Glutamatergic neuron (in vitro differentiated cells): ENCODE measurements at regions not wholly inside any gene's neighbourhood (a gene's known extent, or its start where the extent isn't known, plus 50 kb on each side); places are given as distances from the start of the nearest gene placed in this dataset.

ENCODE experiments used
- DNase-seq: peaks from one replicate; pipeline ENCODE4 v3.0.0; 2022
- H3K27ac Mint-ChIP-seq: one replicate; pipeline ENCODE4 v1.8.0; 2020; ENCODE audit warnings: mild to moderate bottlenecking, mixed read lengths, inconsistent platforms; ENCODE audit not compliant: unreplicated experiment
- H3K27me3 Mint-ChIP-seq: one replicate; pipeline ENCODE4 v1.8.0; 2020; ENCODE audit warnings: mild to moderate bottlenecking, moderate library complexity, mixed read lengths, inconsistent platforms; ENCODE audit not compliant: unreplicated experiment
- H3K36me3 Mint-ChIP-seq: one replicate; pipeline ENCODE4 v1.8.0; 2020; ENCODE audit warnings: mild to moderate bottlenecking, mixed read lengths, inconsistent platforms; ENCODE audit not compliant: unreplicated experiment
- H3K4me1 Mint-ChIP-seq: one replicate; pipeline ENCODE4 v1.8.0; 2020; ENCODE audit warnings: mild to moderate bottlenecking, low read depth, mixed read lengths, inconsistent platforms; ENCODE audit not compliant: unreplicated experiment
- H3K4me3 Mint-ChIP-seq: one replicate; pipeline ENCODE4 v1.8.0; 2020; ENCODE audit warnings: mild to moderate bottlenecking, mixed read lengths, inconsistent platforms; ENCODE audit not compliant: unreplicated experiment
- H3K9me3 Mint-ChIP-seq: one replicate; pipeline ENCODE4 v1.8.0; 2020; ENCODE audit warnings: mild to moderate bottlenecking, moderate library complexity, mixed read lengths, inconsistent platforms; ENCODE audit not compliant: unreplicated experiment
- CTCF ChIP-seq: fragments of 200-600 bp; sonication (generic); IDR thresholded peaks from one replicate; pipeline ENCODE4 v1.5.0; 2021; ENCODE audit not compliant: partially characterized antibody, unreplicated experiment

DNA sequence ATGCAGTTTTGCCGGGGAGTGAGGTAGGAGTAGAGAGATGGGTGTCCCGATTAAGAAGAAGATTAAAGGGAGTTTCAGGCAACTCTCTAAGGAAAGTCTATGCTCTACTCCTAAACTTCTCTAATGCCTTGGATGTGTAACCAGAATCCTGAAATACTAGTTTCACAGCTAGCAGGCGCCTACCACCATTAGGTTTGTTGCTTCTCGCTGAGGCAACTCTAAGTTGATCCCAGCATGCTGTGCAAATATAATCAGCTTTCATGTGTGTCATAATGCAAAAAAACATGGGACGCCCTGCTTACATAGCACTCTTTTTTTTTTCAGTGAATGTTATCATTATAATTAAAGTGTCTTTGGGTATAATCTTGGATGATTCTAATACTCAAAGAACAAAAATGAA, 50.4 kb upstream of the FAM3C start:
- Mint-ChIP-seq H3K27ac (no peak overlapping the region), H3K9me3 (no peaks in the 10 kb centered on the region), H3K4me3 (no peak overlapping the region), H3K27me3 (peaks cover 1% of the 10 kb centered on the region), H3K4me1 (no peaks in the 10 kb centered on the region), H3K36me3 (no peaks in the 10 kb centered on the region)
- TF ChIP-seq CTCF: no peak
- no peak for DNase-seq
